Neural progenitor cell (in vitro differentiated cells): ENCODE measurements at regions not wholly inside any gene's neighbourhood (a gene's known extent, or its start where the extent isn't known, plus 50 kb on each side); places are given as distances from the start of the nearest gene placed in this dataset.

Source experiments
- CTCF ChIP-seq: fragments of 200-600 bp; sonication (generic); IDR thresholded peaks from 2 replicates; pipeline ENCODE4 v1.5.1; 2017; ENCODE audit warnings: antibody characterized with exemption, mild to moderate bottlenecking
- EZH2 ChIP-seq: fragments of 200-600 bp; sonication (generic); IDR thresholded peaks from 2 replicates; pipeline ENCODE4 v1.6.1; 2017; ENCODE audit warnings: antibody characterized with exemption, mild to moderate bottlenecking, moderate library complexity

GRCh38 chr13:59277106-59277505 is 886.6 kb downstream of the DIAPH3 start:
- TF ChIP-seq CTCF (no peak), EZH2 (no peak)
